Cardiac muscle cell (in vitro differentiated cells and primary cell): ENCODE measurements at regions not wholly inside any gene's neighbourhood (a gene's known extent, or its start where the extent isn't known, plus 50 kb on each side); places are given as distances from the start of the nearest gene placed in this dataset.

ENCODE experiments used
- DNase-seq, 2 donors: peaks; one replicate each; pipeline versions ENCODE4 v3.0.0 to v3.0.0-alpha.2; 2010 to 2017; ENCODE audit warnings: low read depth in 1 of 2, low spot score in 1 of 2
- H3K27ac ChIP-seq: fragments of 200-600 bp; sonication (generic); 2 replicates; pipeline ENCODE4 v1.5.1; 2016
- H3K27me3 ChIP-seq: fragments of 200-600 bp; sonication (generic); 2 replicates; pipeline ENCODE4 v1.6.0; 2016; ENCODE audit warnings: control low read depth
- H3K36me3 ChIP-seq: fragments of 200-600 bp; sonication (generic); 2 replicates; pipeline ENCODE4 v1.5.1; 2016; ENCODE audit warnings: control low read depth
- H3K4me1 ChIP-seq: fragments of 200-600 bp; sonication (generic); 2 replicates; pipeline ENCODE4 v1.8.1; 2017; ENCODE audit warnings: low read depth, mild to moderate bottlenecking, mixed run types
- H3K4me3 ChIP-seq: fragments of 200-600 bp; sonication (generic); 2 replicates; pipeline ENCODE4 v1.5.1; 2016; ENCODE audit warnings: mild to moderate bottlenecking
- H3K9me3 ChIP-seq: fragments of 200-600 bp; sonication (generic); 2 replicates; pipeline ENCODE4 v1.5.1; 2017; ENCODE audit warnings: low read depth, mild to moderate bottlenecking, control low read depth
- CTCF ChIP-seq: IDR thresholded peaks from 2 replicates; pipeline ENCODE4 v1.5.1; 2012; ENCODE audit warnings: low read depth, mild to moderate bottlenecking, low read length

GRCh38 chr9:109830545-109830944 lies 50.5 kb downstream of the PALM2AKAP2 start:
- Histone ChIP-seq H3K4me3 (no peak overlapping the region), H3K9me3 (peaks cover 2% of the 10 kb centered on the region), H3K4me1 (peaks cover 14% of the 10 kb centered on the region), H3K27me3 (no peaks in the 10 kb centered on the region), H3K36me3 (no peaks in the 10 kb centered on the region), H3K27ac (peak overlapping the region; percentile 68)
- DNase-seq, result no peak
- no peak for TF ChIP-seq CTCF

- Histone ChIP-seq H3K4me1 (peaks cover 14% of the 10 kb centered on the region), H3K4me3 (no peak overlapping the region), H3K36me3 (no peaks in the 10 kb centered on the region), H3K27me3 (no peaks in the 10 kb centered on the region), H3K9me3 (peaks cover 2% of the 10 kb centered on the region), H3K27ac (no peak overlapping the region)
- no peak for TF ChIP-seq CTCF
- DNase-seq, result peak in 1 of 2 donors; percentile 15
Observed at GRCh38 chr9:109831998-109832658, 52.1 kb downstream of the PALM2AKAP2 start.

GRCh38 chr9:109834855-109835254 lies 54.9 kb downstream of the PALM2AKAP2 start:
- H3K4me1 ChIP-seq, result peaks cover 10% of the 10 kb centered on the region
- no peaks in the 10 kb centered on the region for H3K36me3 ChIP-seq
- no peak for DNase-seq
- H3K27ac ChIP-seq, result no peak overlapping the region
- H3K27me3 ChIP-seq, result no peaks in the 10 kb centered on the region
- TF ChIP-seq CTCF, result no peak
- H3K9me3 ChIP-seq, result no peaks in the 10 kb centered on the region
- no peak overlapping the region for H3K4me3 ChIP-seq

GRCh38 chr9:109843641-109844040 lies 63.6 kb downstream of the PALM2AKAP2 start:
- DNase-seq, result peak in 1 of 2 donors; percentile 41
- no peaks in the 10 kb centered on the region for H3K36me3 ChIP-seq
- H3K27ac ChIP-seq, result peak overlapping the region; percentile 28
- TF ChIP-seq CTCF, result no peak
- H3K4me3 ChIP-seq, result no peak overlapping the region
- H3K9me3 ChIP-seq, result no peaks in the 10 kb centered on the region
- H3K4me1 ChIP-seq, result peaks cover 5% of the 10 kb centered on the region
- no peaks in the 10 kb centered on the region for H3K27me3 ChIP-seq

GRCh38 chr9:109845226-109845625 lies 65.2 kb downstream of the PALM2AKAP2 start:
- no peak for DNase-seq
- Histone ChIP-seq H3K36me3 (no peaks in the 10 kb centered on the region), H3K4me3 (no peak overlapping the region), H3K4me1 (peaks cover 10% of the 10 kb centered on the region), H3K9me3 (no peaks in the 10 kb centered on the region), H3K27me3 (no peaks in the 10 kb centered on the region), H3K27ac (peak overlapping the region; percentile 75)
- TF ChIP-seq CTCF, result no peak
